Stimulated activated CD4-positive, alpha-beta T cell treated with anti-CD3 and anti-CD28 coated beads, Interleukin-12 subunit alpha, Interleukin-12 subunit beta, amount 100 ng/mL, for 24 hours (primary cell): ENCODE measurements at regions not wholly inside any gene's neighbourhood (a gene's known extent, or its start where the extent isn't known, plus 50 kb on each side); places are given as distances from the start of the nearest gene placed in this dataset.
"Not testable (repeated sequence)": the region's sequence is repeated elsewhere in the genome, so short reads cannot be mapped to it uniquely, and the experiment has no call there.

Experiments used
- DNase-seq, 2 experiments: peaks; one replicate each; pipeline ENCODE4 v3.0.0-alpha.2; 2020; ENCODE audit warnings: low read depth in 2 of 2

- DNase-seq = no peak
These were observed 1045.0 kb upstream of the DDX18 start for GRCh38 chr2:116769514-116769913.

- DNase-seq = no peak
These were observed 1037.9 kb upstream of the DDX18 start for GRCh38 chr2:116776556-116776955.

- no peak for DNase-seq
These were observed 1026.6 kb upstream of the DDX18 start for GRCh38 chr2:116787848-116788247.

- no peak for DNase-seq
These were observed 1011.8 kb upstream of the DDX18 start for GRCh38 chr2:116802671-116803070.

- DNase-seq = no peak
These were observed 1009.6 kb upstream of the DDX18 start for GRCh38 chr2:116804901-116805300.

GRCh38 chr2:116806505-116806904 is 1008.0 kb upstream of the DDX18 start:
- DNase-seq = not testable (repeated sequence)

DNA sequence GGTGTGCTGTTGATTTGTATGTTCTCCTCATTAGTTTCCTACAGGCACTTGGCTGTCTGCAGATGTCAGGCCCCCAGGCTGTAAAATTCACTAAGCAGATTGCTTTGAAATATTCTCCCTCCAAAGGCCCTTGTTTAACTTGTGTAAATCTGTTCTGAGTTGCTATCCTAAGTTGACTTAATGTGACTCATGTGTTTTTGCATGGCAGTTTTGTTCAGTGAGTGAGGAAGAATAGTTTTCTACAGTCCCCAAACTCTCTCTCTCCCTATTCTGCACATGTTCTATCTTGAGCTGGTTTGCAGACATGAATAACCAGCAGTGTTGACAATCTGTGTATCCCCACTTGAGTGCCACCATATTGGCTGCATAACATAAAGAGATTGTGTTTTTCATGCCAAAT is 1005.4 kb upstream of the DDX18 start:
- DNase-seq = no peak

- no peak for DNase-seq
These were observed 1004.4 kb upstream of the DDX18 start for GRCh38 chr2:116810071-116810470.

- no peak for DNase-seq
These were observed 1003.8 kb upstream of the DDX18 start for GRCh38 chr2:116810645-116811044.

DNA sequence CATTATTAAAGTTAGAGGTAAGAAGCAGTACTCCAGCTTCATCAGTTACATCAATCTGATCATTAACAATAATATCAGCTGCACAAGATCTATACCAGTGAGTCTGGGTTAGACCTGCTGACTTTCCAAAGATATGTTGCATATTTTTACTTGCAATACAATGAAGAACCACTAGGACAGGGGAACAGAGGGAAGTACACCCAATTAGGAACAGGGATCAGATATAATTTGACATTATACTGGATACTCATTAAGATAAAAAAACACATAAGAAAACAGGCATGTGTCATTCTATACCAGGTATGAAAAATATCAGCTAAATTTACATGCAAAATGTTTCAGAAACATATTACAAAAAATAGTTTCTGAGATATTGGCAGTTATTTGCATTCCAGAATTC is 995.1 kb upstream of the DDX18 start:
- DNase-seq = no peak

- no peak for DNase-seq
These were observed 993.5 kb upstream of the DDX18 start for GRCh38 chr2:116820986-116821385.

DNA sequence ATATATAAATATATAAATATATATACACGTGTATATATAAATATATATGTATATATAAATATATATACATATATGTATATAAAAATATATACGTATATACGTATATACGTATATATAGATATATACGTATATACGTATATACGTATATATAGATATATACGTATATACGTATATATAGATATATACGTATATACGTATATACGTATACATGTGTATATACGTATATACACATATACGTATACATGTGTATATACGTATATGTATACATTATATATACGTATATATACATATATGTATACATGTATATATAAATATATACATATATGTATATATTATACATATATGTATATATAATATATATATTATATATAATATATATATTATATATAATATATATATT is 984.9 kb upstream of the DDX18 start:
- not testable (repeated sequence) for DNase-seq

DNA sequence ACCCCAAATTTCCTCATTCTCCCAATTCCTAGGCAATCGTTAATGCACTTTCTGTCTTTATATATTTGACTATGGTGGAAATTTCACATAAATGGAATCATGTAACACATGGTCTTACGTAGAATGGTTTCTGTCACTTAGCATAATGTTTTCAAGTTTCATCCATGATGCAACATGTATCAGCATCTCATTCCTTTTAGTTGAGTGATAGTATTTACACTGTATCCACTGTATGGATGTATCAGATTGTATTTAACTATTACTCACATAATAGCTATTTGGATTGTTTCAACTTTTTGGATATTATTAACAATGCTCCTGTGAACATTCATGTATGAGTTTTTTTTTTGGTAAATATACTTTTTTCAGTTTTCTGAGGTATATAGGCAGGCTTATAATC is 982.3 kb upstream of the DDX18 start:
- no peak for DNase-seq

GRCh38 chr2:116833052-116833451 is 981.4 kb upstream of the DDX18 start:
- DNase-seq = no peak

GRCh38 chr2:116842164-116842563 is 972.3 kb upstream of the DDX18 start:
- DNase-seq = no peak

DNA sequence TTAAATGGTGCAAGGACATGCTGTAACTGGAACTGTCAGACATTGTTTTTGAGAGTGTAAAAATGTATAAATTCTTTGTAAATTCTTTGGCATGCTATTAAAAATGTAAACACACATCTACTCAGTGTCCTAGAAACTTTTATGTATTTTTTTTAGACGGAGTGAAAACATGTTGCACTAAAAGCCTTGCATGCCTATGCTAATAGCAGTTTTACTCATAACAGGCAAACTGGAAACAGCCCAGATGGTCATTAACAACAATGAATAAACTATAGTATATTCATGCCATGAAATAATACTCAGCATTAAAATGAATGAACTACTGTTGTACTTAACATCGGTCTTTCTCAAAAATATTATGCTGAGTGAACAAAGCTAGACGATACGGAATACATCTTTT is 954.8 kb upstream of the DDX18 start:
- no peak for DNase-seq

DNA sequence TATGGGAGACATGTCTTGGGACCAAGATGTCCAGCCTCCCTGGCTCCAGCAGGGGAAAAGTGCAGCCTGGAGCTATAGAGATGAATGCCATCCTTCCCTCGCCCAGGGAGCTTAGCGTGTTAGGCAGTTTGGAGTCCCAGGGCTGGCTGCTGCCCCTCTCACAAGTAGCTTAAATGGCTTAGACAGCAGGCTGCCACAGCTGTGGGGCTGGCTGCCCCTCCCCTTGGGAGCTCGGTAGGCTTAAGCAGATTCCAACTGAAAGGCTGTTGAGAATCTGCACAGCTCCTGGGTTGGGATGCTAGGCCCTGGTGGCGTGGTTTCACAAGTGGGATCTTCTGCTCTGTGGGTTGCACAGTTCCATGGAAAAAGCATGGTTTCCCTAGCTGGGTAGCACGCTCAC is 940.5 kb upstream of the DDX18 start:
- DNase-seq = no peak

DNA sequence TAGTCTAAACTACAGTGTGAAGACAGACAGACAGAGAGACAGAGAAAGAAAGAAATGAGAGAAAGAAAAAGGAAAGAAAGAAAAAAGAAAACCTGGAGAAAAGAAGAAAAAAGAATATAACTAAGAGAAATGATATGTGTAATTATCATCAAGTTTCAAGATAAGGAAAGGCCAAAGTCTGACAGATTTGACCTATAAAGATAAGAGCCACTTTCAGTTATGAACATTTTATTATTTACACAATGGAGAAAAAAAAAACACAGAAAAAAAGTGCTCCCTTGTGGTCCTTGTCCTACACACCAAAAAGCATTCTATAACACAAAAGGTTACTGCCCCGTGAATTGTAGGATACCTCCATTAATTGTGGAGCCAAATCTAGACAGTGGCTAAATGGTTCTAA is 937.2 kb upstream of the DDX18 start:
- DNase-seq = no peak

DNA sequence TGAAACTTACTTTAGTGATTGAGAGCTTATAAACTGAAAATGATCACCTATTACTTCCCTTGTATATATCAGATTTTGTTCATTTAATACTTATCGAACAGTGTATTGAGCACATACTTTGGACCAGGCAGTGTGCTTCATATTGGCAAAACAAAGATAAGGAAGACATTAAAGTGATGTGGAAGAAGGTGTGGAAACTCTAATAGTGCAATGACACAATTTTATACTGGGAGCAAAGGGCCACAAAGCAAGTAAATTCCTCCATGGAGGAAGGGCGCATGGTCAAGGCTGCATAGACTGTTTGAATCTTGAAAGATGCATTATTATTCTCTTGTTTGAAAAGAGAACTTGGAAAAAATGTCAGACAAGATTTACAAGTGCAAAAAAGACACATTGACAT is 936.5 kb upstream of the DDX18 start:
- DNase-seq = no peak

DNA sequence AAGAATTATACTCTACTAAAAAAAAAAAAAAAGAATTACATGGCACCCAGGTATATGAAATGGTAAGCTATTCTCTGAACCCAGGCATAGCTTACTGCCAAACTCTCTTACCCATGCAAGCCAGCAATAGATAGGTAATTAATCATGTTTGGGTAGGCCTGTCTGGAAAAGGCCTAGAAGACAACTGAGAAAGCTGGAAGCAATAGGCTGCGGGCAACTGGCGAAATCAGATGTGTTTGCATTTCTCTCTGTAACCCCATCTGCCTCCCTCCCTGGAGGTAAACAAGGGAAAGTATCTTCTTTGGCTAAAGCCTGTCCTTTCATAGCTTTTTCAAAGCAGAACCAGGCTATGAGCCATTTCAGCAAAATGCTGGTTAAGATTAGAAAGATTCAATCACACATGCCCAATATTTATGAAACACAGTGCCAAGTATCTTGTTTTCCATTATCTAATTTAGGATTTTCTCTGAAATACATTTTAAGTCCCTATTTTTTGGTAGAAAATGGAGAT is 934.8 kb upstream of the DDX18 start:
- no peak for DNase-seq

DNA sequence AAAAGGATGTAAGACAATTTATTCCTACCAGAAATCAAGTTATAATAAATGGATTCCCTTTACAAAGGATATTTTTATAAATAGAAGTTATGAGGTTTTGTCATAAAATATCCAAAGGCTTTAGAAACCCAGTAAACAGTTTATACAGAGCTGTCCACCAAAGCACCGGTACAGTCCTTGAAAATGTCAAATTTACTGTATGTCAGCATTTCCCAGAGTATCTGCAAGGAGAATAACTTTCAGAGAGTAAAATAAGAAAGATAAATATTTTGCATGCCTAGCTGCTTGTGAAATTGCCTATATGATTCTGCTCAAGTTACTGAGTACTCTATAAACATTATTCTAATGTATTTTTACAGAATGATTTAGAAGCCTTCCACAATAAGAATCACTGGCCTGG is 923.3 kb upstream of the DDX18 start:
- DNase-seq = no peak

GRCh38 chr2:116911540-116911939 is 903.0 kb upstream of the DDX18 start:
- DNase-seq = no peak

DNA sequence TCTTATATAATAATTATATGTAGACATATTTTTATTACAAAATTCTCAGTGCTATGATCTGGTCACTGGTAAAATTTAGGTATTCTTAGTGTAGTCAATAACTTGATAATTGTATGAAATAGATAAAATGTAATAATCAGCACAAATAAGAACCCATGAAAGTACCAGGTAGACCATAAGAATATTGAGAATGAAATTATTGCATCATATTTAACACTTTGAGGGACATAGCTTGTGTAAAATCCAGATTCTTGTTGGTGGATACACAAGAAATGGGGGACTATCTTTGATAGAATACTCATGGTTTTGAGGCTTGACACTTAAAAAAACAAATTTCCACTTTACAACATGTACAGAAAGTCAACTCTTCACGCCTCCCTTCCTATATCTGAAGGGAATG is 898.8 kb upstream of the DDX18 start:
- no peak for DNase-seq

- no peak for DNase-seq
These were observed 897.3 kb upstream of the DDX18 start for GRCh38 chr2:116917196-116917595.

DNA sequence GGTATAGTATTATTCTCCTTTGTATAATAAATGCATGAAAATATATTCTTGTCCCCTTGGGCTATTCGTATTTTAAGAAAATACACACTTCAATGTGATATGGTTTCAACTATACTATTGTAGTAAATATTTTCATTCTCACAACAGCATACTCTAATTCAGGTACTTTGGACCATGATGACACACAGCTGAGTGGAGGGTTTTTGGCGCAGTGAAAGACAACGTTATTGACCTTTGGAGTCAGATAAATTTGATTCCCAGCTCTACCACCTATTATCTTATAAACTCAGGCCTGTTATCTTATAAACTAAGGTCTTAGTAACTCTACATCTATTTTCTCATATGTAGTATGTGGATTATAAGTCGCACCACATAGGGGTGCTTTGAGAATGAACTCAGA is 895.9 kb upstream of the DDX18 start:
- DNase-seq = no peak
